Brain microvascular endothelial cell (primary cell): ENCODE measurements at regions not wholly inside any gene's neighbourhood (a gene's known extent, or its start where the extent isn't known, plus 50 kb on each side); places are given as distances from the start of the nearest gene placed in this dataset.
"Not testable (repeated sequence)": the region's sequence is repeated elsewhere in the genome, so short reads cannot be mapped to it uniquely, and the experiment has no call there.

Source experiments
- DNase-seq: peaks from one replicate; pipeline ENCODE4 v3.0.0-alpha.2; 2020
- H3K27ac ChIP-seq: fragments of 250-450 bp; sonication (Bioruptor Pico); 2 replicates; pipeline ENCODE4 v1.5.1; 2020; ENCODE audit warnings: mild to moderate bottlenecking, moderate library complexity
- H3K27me3 ChIP-seq: fragments of 250-450 bp; sonication (Bioruptor Pico); replicated peaks from 2 replicates; pipeline ENCODE4 v1.5.1; 2020; ENCODE audit warnings: mild to moderate bottlenecking
- H3K36me3 ChIP-seq: fragments of 250-450 bp; sonication (Bioruptor Pico); replicated peaks from 2 replicates; pipeline ENCODE4 v1.5.1; 2020; ENCODE audit warnings: mild to moderate bottlenecking
- H3K4me3 ChIP-seq: 2 replicates; pipeline ENCODE4 v1.5.1; 2011; ENCODE audit warnings: low read depth, mild to moderate bottlenecking, control low read depth, low read length, moderate library complexity
- CTCF ChIP-seq: IDR thresholded peaks from 2 replicates; pipeline ENCODE4 v1.5.1; 2011; ENCODE audit warnings: low read depth, mild to moderate bottlenecking, moderate library complexity, low read length, control low read depth, inconsistent platforms; ENCODE audit errors: missing control alignments
- in situ Hi-C: cut with HindIII; loops from 2 replicates; pipeline ENCODE4 v1.10.0; 2017; ENCODE audit warnings: low sequenced_read_pairs, low pct_ligation_motif_present

DNA sequence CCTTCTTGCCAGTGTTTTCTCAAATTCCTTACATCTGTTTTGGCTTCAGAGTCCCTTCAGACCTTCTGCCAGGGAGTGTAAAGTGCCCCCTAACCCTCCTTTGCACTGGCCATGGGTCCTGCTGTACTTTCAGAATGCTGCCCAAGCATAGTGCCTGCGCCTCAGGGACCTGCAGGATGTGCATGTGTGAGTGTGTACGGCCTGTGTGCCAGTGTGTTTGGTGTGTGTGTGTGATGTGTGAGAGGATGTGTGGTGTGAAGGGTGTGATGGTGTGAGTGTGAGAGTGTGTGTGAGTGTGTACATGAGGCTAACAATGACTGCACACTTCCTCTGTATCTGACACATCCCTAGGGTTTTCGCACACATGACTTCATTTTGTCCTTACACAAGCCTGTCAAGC lies 265.8 kb upstream of the RAB4A start:
- no peaks in the 10 kb centered on the region for H3K27me3 ChIP-seq
- no peaks in the 10 kb centered on the region for H3K36me3 ChIP-seq
- TF ChIP-seq CTCF: no peak
- no peak for DNase-seq
- no peak overlapping the region for H3K27ac ChIP-seq
- no peak overlapping the region for H3K4me3 ChIP-seq
- in situ Hi-C loops: no loop called here

DNA sequence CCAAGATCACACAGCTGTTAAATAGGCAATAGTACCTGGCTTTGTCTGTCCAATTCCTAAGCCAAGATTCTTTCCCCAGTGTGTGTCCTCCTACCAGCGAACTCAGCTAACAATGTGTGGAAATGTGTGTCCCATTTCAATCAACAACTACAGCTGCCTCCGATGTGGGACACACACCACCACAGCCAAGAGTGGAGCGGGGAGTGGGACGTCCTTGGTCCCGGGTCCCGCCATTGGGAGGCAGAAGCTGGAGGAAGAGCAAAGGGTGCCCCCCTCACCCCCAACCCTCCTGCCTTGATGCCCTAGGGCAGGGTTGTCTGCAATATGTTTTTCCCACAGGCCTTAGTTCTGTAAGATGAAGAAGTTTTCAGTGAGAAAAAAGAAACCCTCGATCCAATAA lies 265.4 kb upstream of the RAB4A start:
- Histone ChIP-seq H3K36me3 (no peaks in the 10 kb centered on the region), H3K27me3 (no peaks in the 10 kb centered on the region), H3K27ac (no peak overlapping the region), H3K4me3 (no peak overlapping the region)
- no peak for DNase-seq
- in situ Hi-C loops: no loop called here
- TF ChIP-seq CTCF: no peak

DNA sequence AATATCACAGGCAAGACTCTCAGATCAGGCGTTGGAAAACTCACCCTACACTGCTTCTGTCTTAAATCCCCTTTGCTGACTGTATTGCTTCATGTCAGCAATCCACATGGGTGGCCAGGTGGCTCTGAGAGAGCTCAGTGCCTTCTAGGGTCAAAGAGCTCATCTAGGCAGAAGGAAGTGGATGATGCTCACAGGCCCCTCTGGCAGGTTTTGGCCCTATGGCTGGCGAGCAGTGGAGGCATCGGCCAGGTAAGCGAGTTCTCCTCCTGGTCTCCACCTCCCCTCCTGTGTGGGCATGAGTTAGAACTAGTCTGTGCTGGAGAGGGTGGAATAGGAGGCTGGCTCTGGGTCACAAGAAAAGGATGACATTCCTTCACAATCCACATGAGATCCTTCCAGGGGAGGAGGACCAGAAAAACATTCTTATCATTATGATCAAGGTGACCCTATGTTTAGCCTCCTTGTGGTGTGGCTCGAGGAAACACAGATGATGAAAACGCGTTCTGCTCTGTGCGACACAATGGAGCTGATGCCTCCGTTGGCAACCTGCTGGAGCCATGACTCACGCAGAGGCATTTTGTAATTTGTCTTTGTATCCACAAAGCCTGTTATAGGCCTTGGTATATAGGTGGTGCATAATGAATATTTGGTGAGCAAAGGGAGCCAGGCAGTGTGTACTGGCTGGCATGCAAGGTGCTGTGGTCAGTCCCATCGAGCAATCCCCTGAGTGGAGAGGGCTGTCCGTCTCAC lies 264.6 kb upstream of the RAB4A start:
- H3K4me3 ChIP-seq: no peak overlapping the region
- no peaks in the 10 kb centered on the region for H3K27me3 ChIP-seq
- no peak for DNase-seq
- no peak overlapping the region for H3K27ac ChIP-seq
- no peak for TF ChIP-seq CTCF
- in situ Hi-C loops: no loop called here
- H3K36me3 ChIP-seq: no peaks in the 10 kb centered on the region

DNA sequence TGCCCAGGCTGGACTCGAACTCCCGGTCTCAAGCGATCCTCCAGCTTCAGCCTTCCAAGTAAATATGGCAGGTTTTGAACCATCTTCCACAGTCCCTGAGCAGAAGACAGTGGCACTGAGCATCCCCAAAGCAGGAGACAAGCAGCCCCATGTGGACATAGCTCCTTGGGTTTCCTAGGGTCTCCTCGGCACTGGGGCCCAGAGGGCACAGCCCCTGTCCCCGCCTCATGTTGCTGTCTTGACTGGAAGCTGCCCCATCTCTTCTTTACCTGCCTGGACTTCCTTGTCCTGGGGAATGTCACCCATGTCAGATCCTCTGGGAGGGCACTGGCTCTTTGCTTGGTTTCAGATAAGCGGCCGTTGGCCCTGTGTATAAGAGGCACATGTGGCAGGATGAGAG lies 263.7 kb upstream of the RAB4A start:
- Histone ChIP-seq H3K4me3 (no peak overlapping the region), H3K27ac (no peak overlapping the region), H3K27me3 (no peaks in the 10 kb centered on the region), H3K36me3 (no peaks in the 10 kb centered on the region)
- no peak for DNase-seq
- in situ Hi-C loops: no loop called here
- no peak for TF ChIP-seq CTCF

DNA sequence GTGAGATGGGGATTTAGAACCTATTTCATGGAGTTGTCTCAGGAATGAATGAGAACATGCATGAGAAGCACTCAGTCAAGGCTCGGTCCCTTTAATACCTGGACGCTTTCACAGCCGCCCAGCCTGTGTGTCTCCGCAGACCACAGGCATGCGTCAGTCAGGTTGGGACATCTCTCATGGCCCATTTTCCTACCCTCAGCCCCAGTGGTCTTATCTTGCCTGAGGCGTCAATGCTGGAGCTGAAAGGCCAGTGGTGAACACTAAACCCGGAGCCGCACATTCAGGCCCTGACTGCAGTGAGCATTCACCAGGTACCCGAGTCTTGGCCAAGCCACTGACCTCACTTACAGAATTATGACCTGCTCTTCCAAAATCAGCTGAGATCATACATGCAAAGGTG lies 263.2 kb upstream of the RAB4A start:
- DNase-seq: no peak
- in situ Hi-C loops: no loop called here
- no peak overlapping the region for H3K27ac ChIP-seq
- no peaks in the 10 kb centered on the region for H3K36me3 ChIP-seq
- TF ChIP-seq CTCF: no peak
- H3K4me3 ChIP-seq: no peak overlapping the region
- no peaks in the 10 kb centered on the region for H3K27me3 ChIP-seq

DNA sequence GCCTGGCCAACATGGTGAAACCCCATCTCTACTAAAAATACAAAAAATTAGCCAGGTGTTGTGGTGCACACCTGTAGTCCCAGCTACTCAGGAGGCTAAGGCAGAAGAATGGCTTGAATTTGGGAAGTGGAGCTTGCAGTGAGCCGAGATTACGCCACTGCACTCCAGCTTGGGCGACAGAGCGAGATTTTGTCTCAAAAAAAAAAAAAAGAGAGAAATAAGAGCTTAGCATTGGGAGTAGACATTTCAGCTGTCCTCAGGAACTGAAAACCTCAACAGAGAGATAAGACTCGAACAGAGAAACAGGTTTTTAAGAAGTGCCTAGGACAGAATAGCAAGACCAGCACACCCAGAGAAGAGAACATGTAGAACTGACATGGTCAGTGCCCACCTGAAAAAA lies 262.6 kb upstream of the RAB4A start:
- in situ Hi-C loops, DNase-seq, H3K4me3 ChIP-seq, H3K36me3 ChIP-seq, H3K27me3 ChIP-seq, H3K27ac ChIP-seq: not testable (repeated sequence)
